Epithelial cell of esophagus (primary cell): ENCODE measurements at regions not wholly inside any gene's neighbourhood (a gene's known extent, or its start where the extent isn't known, plus 50 kb on each side); places are given as distances from the start of the nearest gene placed in this dataset.

Experiments
- DNase-seq: peaks from one replicate; pipeline ENCODE4 v3.0.0; 2010; ENCODE audit warnings: low read depth
- H3K4me3 ChIP-seq: 2 replicates; pipeline ENCODE4 v1.5.1; 2011; ENCODE audit warnings: mild to moderate bottlenecking, low read length, control low read depth
- CTCF ChIP-seq: IDR thresholded peaks from 2 replicates; pipeline ENCODE4 v1.5.1; 2011; ENCODE audit warnings: low read depth, mild to moderate bottlenecking, low read length, control low read depth, inconsistent platforms; ENCODE audit not compliant: insufficient read depth; ENCODE audit errors: missing control alignments

GRCh38 chr18:67926929-67927864 lies 410.7 kb upstream of the DSEL start:
- no peak overlapping the region for H3K4me3 ChIP-seq
- TF ChIP-seq CTCF = no peak
- DNase-seq = no peak

GRCh38 chr18:67924656-67925055 lies 408.1 kb upstream of the DSEL start:
- H3K4me3 ChIP-seq = no peak overlapping the region
- peak; percentile 71 for DNase-seq
- TF ChIP-seq CTCF = no peak

GRCh38 chr18:67919316-67919715 lies 402.8 kb upstream of the DSEL start:
- no peak for DNase-seq
- no peak for TF ChIP-seq CTCF
- H3K4me3 ChIP-seq = no peak overlapping the region

GRCh38 chr18:67916097-67916496 lies 399.6 kb upstream of the DSEL start:
- no peak overlapping the region for H3K4me3 ChIP-seq
- peak; percentile 30 for DNase-seq
- TF ChIP-seq CTCF = no peak

- DNase-seq = no peak
- no peak for TF ChIP-seq CTCF
- H3K4me3 ChIP-seq = no peak overlapping the region
Observed at GRCh38 chr18:67913040-67913439, 396.5 kb upstream of the DSEL start.

- TF ChIP-seq CTCF = no peak
- no peak overlapping the region for H3K4me3 ChIP-seq
- no peak for DNase-seq
Observed at GRCh38 chr18:67901573-67901972, 385.1 kb upstream of the DSEL start.

- H3K4me3 ChIP-seq = no peak overlapping the region
- no peak for DNase-seq
- TF ChIP-seq CTCF = no peak
Observed at GRCh38 chr18:67896451-67896850, 379.9 kb upstream of the DSEL start.
